HG03196 (cell line): ENCODE measurements at regions not wholly inside any gene's neighbourhood (a gene's known extent, or its start where the extent isn't known, plus 50 kb on each side); places are given as distances from the start of the nearest gene placed in this dataset.

ENCODE experiments used
- ATAC-seq: cut with Tn5 transposase; IDR thresholded peaks from one replicate; pipeline ENCODE4 v1.9.1; 2021; ENCODE audit not compliant: unreplicated experiment

DNA sequence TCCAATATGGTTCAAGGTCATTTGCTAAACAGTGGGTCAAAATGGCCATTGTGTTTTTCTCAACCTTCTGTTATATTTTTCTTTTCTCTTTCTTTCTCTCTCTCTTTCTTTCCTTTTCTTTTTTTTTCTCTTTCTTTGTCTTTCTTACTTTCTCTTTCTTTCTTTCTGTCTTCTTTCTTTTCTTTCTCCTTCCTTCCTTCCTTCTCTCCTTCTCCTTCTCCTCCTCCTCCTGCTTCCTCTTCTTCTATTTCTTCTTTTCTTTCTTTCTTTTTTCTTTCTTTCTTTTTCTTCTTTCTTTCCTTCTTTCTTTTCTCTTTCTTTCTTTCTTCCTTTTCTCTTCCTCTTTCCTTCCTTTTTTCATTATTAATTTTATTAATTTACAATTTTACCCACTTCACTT is 619.5 kb downstream of the IRX1 start:
- no peak for ATAC-seq

- no peak for ATAC-seq
Observed at GRCh38 chr5:4216142-4216541, 620.5 kb downstream of the IRX1 start.

GRCh38 chr5:4220016-4220415 is 624.4 kb downstream of the IRX1 start:
- ATAC-seq, result no peak

GRCh38 chr5:4221048-4221447 is 625.4 kb downstream of the IRX1 start:
- no peak for ATAC-seq

GRCh38 chr5:4222147-4222546 is 626.5 kb downstream of the IRX1 start:
- ATAC-seq, result no peak

DNA sequence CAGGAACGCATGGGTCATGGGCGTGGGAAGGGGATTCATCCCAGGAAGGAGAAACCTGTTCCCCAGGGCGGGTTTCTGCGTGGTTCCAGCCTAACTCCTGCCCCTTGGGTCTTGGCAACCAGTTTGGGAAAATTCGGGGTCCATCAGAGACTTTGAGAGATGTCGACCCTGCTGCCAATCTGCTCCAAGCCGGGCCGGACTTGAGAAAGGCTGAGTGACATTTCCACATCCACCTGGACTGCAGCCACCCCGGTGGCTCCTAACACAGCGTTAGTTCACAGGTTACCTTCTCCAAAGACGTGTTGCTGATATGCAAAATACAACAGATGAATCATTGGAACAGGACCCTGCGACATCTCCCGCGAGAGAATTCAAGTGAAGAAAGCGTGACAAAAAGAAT is 627.2 kb downstream of the IRX1 start:
- no peak for ATAC-seq

- no peak for ATAC-seq
Observed at GRCh38 chr5:4225741-4226140, 630.1 kb downstream of the IRX1 start.

- ATAC-seq, result no peak
Observed at GRCh38 chr5:4226565-4226964, 630.9 kb downstream of the IRX1 start.

- ATAC-seq, result no peak
Observed at GRCh38 chr5:4228708-4229107, 633.1 kb downstream of the IRX1 start.

DNA sequence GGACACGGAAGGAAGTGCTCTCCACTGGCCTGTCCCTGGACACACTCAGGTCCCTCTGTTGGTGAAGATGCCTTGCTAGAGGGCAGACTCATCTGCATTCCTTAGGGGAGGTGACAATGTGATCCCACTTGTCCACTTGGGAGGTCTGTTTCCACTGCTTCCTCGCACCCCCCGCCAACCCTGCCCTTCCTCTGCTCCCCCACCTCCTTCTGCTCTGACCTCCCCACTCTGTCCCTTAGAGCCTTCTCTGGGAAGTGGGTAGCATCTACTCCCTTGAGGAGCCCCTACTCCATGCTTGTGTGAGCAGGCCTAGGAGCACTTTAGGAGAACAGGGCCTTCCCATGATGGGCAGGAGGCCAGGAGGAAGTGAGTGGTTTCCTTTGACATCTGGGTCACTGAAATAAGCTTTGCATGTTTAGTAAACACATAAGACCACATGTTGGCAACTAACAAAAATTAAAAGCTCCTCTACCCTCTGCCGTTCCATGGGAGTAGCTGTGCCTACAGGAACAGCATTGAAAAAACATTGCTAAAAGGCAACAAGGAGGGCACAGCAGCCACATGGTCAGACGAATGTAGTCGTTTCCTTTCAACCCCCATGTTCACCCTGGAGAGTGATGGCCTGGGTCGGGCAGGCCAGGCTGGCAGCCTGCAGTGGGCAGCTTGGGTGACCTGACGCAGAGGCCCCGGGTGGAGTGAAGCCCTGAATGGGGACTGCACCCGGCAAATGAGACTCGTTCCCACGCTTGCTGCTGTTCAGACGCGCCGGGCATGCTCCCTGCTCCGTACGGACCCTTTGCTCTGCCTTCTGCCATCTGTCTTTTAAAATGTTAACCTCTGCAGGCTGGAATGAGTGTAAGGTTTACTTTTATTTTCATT is 634.0 kb downstream of the IRX1 start:
- ATAC-seq, result no peak

- no peak for ATAC-seq
Observed at GRCh38 chr5:4230471-4230785, 634.8 kb downstream of the IRX1 start.

DNA sequence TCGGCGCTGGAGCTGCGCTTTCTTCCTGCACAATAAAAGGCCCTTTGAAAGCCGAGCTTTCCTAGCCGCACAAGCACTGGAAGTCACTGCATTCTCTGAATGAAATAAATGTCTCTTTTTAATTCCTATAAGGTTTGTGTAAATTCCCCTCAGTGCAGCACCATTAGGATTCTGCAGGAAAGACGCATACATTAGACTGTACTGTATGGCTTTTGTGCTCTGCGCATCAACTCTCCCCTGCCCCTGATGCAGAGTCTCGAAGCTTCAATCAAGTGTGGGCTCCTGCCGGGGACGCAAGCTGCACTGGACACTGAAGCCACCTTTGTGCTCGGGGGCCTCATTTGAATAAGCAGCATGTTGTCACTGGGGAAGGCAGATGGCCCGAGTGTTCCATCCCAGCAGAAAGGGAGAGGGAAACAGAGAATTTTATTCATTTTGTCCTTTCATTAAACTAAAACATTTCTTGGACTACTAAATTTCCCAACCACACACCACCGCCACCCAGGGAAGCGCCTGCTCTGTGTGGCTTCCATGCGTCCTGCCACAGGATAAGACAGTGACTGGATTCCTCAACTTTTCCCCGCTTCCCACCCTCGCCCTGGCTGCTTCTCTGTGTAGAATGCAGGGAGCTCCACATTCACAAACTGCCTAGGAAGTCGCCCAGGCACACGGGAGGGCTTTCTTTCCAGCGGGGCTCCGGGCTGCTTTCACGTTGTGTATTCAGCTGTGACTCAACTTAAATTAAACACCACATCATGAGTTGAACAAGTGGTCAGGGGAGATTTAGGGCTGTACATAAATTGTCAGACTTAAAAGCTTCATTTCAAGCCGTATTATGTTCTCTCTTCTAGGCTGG is 635.4 kb downstream of the IRX1 start:
- no peak for ATAC-seq

GRCh38 chr5:4232084-4232483 is 636.5 kb downstream of the IRX1 start:
- no peak for ATAC-seq

GRCh38 chr5:4233671-4234070 is 638.0 kb downstream of the IRX1 start:
- ATAC-seq, result no peak

DNA sequence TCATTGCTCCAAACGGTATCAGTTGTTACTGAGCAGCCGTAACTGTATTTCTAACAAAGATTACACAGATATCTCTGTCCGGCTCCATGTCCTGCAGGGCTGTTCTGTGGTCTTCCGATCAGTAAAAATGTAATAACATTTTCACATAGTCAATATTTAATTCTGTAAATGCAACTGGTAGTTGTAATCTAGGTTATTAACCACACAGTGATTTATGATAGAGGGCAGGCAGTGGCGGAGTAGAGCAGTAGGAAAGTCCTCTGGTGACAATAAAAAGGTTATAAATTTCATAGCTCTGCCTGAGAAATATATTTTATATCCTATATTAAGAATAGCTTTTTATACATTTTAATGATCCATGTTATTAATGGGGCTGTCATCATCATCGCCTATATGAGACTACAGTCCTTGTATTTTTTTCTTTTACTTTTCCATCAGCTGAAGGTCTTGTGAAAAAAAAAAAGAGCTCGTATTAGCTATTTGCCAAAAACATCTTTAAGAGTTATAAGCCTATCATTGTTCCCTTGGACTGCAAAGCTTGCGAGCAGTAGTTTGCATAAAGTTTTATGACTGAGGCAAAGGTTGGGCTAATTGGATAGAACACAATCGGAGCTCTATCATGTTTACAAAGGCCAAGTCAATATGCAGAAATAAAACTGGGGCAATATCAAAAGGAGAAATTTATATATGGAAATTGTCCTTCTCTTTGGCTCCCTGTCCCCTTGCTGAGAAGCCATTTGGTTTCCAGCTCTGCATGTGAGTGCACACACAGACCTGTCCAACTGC is 648.0 kb downstream of the IRX1 start:
- ATAC-seq, result no peak

DNA sequence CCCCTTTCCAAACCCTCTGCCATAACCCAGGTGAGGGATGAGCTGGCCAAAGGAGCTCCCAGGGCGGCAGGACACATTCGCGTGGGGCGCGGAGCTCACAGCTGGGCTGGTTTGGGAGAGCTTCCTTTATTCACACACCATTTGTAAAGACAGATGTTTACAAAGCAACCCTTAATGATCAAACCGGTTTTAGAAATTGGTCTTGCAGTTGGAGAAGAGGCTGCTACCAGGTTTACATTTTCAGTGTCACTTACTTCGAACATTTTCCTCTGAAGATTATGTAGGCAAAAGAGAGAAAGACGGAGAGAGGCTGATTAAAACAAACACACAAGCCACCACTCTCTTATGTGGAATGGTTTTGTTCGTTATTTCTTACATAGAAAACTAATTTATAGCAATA is 648.7 kb downstream of the IRX1 start:
- ATAC-seq, result no peak

GRCh38 chr5:4245076-4245475 is 649.4 kb downstream of the IRX1 start:
- ATAC-seq, result no peak

DNA sequence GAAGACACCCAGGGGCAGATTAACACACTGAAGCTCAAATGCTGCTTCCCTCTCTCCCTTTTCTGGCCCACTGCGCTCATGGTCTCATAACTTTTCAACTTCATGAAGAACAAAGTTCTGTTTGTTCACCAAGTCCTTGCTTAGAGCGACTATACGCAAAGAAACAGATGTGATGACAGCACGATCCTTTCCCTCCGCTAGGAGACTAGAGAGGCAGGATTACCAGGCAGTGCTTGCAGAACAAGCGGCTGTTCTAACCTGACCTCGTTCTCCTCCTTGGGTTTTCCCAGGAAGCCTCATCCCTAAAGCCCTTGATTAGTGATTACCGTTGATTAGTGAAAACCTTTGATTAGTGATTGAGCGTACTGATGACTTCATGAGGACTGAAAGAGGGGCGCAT is 649.9 kb downstream of the IRX1 start:
- ATAC-seq, result no peak

DNA sequence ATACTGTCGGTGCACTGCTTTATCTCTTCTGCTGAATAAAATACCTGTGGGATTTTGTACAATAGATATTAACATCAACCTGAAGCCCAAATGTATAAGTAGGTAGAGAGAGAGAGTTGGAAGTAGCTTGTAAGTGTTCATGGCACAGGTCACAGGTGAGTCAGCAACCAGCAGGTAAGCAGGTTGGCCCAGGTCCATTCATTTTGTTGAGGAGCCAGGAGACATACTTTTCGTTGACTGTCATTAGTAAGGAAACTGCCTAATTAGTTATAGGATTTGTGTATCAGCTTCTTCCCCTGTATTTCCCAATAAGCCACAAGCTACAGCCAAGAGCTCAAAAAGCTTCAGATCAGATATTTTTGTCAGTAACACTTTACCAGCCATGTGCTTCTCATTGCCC is 650.8 kb downstream of the IRX1 start:
- no peak for ATAC-seq

- ATAC-seq, result no peak
Observed at GRCh38 chr5:4250254-4250653, 654.6 kb downstream of the IRX1 start.

DNA sequence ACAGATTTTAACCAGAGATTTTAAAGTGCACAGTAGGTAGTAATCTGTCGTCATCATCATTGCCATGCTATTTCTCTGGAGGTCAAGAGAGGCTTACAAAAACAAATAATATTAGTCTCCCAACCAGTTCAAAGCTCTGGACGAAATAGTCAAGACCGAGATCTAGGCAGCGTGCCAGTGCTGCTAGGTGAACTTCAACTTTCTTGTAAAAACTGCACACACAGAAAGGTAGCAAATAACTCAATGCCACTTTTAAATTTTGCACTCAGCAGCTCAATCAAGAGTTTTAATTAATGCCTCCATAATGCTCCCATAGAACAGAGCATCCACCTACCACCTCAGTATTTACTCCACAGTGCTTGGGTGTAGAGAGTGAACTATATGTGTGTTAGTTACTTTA is 656.8 kb downstream of the IRX1 start:
- no peak for ATAC-seq

GRCh38 chr5:4254736-4255135 is 659.1 kb downstream of the IRX1 start:
- no peak for ATAC-seq
